CD14-positive monocyte (primary cell): ENCODE measurements at regions not wholly inside any gene's neighbourhood (a gene's known extent, or its start where the extent isn't known, plus 50 kb on each side); places are given as distances from the start of the nearest gene placed in this dataset.

Source experiments
- DNase-seq, 3 donors: peaks; one replicate each; pipeline ENCODE4 v3.0.0-alpha.2; 2011 to 2022
- H2AFZ ChIP-seq: 2 replicates; pipeline ENCODE4 v1.6.0; 2012; ENCODE audit warnings: mild to moderate bottlenecking, low read depth, low read length, inconsistent platforms; ENCODE audit not compliant: insufficient read depth, poor library complexity, severe bottlenecking
- H3K27ac ChIP-seq, 2 donors: 1 replicate in 1 of 2; 2 replicates in 1 of 2; pipeline ENCODE4 v1.5.1; 2012 to 2013; ENCODE audit warnings: low read length in 2 of 2, control low read depth in 1 of 2, inconsistent platforms in 1 of 2, low read depth in 1 of 2, mild to moderate bottlenecking in 1 of 2
- H3K27me3 ChIP-seq, 2 donors: one replicate each; pipeline versions ENCODE4 v1.6.0 to v1.6.1; 2011 to 2013; ENCODE audit warnings: low read length in 2 of 2; ENCODE audit not compliant: control insufficient read depth in 2 of 2, insufficient read depth in 2 of 2
- H3K36me3 ChIP-seq, 2 donors: replicated peaks in 1 of 2; 1 replicate in 1 of 2; 2 replicates in 1 of 2; pipeline versions ENCODE4 v1.5.1 to v1.6.1; 2012 to 2013; ENCODE audit warnings: low read length in 2 of 2, control low read depth in 1 of 2, inconsistent platforms in 1 of 2, mild to moderate bottlenecking in 1 of 2; ENCODE audit not compliant: insufficient read depth in 2 of 2, control insufficient read depth in 1 of 2
- H3K4me1 ChIP-seq, 2 donors: 1 replicate in 1 of 2; 2 replicates in 1 of 2; pipeline versions ENCODE4 v1.5.1 to v1.6.1; 2012 to 2013; ENCODE audit warnings: low read length in 2 of 2, control low read depth in 1 of 2, inconsistent platforms in 1 of 2, mild to moderate bottlenecking in 1 of 2, moderate library complexity in 1 of 2; ENCODE audit not compliant: insufficient read depth in 2 of 2, control insufficient read depth in 1 of 2
- H3K4me2 ChIP-seq: replicated peaks from 2 replicates; pipeline ENCODE3; 2012; ENCODE audit warnings: low read length, moderate library complexity, mild to moderate bottlenecking; ENCODE audit not compliant: poor library complexity, severe bottlenecking; ENCODE audit errors: extremely low read depth
- H3K4me3 ChIP-seq, 3 experiments: fragments of 200-600 bp in 1 of 3; sonication (generic) in 1 of 3; replicated peaks in 1 of 3; 1 replicate in 2 of 3; 2 replicates in 1 of 3; pipeline ENCODE4 v1.5.1; 2011 to 2013; ENCODE audit warnings: low read length in 3 of 3, mild to moderate bottlenecking in 3 of 3, control low read depth in 2 of 3, low read depth in 2 of 3, inconsistent platforms in 1 of 3, moderate library complexity in 1 of 3
- H3K79me2 ChIP-seq: 2 replicates; pipeline ENCODE4 v1.6.0; 2012; ENCODE audit warnings: mild to moderate bottlenecking, control low read depth, inconsistent platforms, low read length, moderate library complexity; ENCODE audit not compliant: insufficient read depth
- H3K9ac ChIP-seq: 2 replicates; pipeline ENCODE4 v1.6.0; 2017; ENCODE audit warnings: low read length, mild to moderate bottlenecking; ENCODE audit not compliant: insufficient read depth, poor library complexity, severe bottlenecking
- H3K9me3 ChIP-seq, 2 donors: replicated peaks in 1 of 2; 1 replicate in 1 of 2; 2 replicates in 1 of 2; pipeline versions ENCODE4 v1.5.1 to v1.6.1; 2012 to 2013; ENCODE audit warnings: low read length in 2 of 2, control low read depth in 1 of 2; ENCODE audit not compliant: control insufficient read depth in 1 of 2, insufficient read depth in 1 of 2
- H4K20me1 ChIP-seq: 2 replicates; pipeline ENCODE4 v1.6.0; 2012; ENCODE audit warnings: mild to moderate bottlenecking, low read length, control low read depth, moderate library complexity; ENCODE audit not compliant: insufficient read depth
- H3K27ac Mint-ChIP-seq, 7 donors: one replicate each; pipeline ENCODE4 v1.8.0; 2020; ENCODE audit warnings: mild to moderate bottlenecking in 7 of 7, mixed read lengths in 7 of 7, moderate library complexity in 6 of 7, inconsistent platforms in 2 of 7
- H3K27me3 Mint-ChIP-seq, 3 donors: one replicate each; pipeline ENCODE4 v1.8.0; 2021 to 2022; ENCODE audit warnings: low read depth in 3 of 3, mild to moderate bottlenecking in 3 of 3, mixed read lengths in 3 of 3, moderate library complexity in 3 of 3, inconsistent platforms in 1 of 3
- H3K36me3 Mint-ChIP-seq, 2 donors: one replicate each; pipeline ENCODE4 v1.8.0; 2020; ENCODE audit warnings: mixed read lengths in 2 of 2, inconsistent platforms in 1 of 2, mild to moderate bottlenecking in 1 of 2
- H3K4me1 Mint-ChIP-seq: one replicate; pipeline ENCODE4 v1.8.0; 2020; ENCODE audit warnings: mild to moderate bottlenecking, mixed read lengths
- H3K4me3 Mint-ChIP-seq, 2 donors: one replicate each; pipeline ENCODE4 v1.8.0; 2020; ENCODE audit warnings: mild to moderate bottlenecking in 2 of 2, mixed read lengths in 2 of 2, moderate library complexity in 1 of 2
- H3K9me3 Mint-ChIP-seq, 7 donors: one replicate each; pipeline ENCODE4 v1.8.0; 2020 to 2022; ENCODE audit warnings: mixed read lengths in 7 of 7, mild to moderate bottlenecking in 6 of 7, moderate library complexity in 6 of 7, inconsistent platforms in 2 of 7
- WGBS: methylation state at CpG from one replicate; pipeline ENCODE4 v1.1.5; 2013; ENCODE audit warnings: missing lambda C conversion rate; ENCODE audit not compliant: insufficient coverage; 5-methylcytosine and 5-hydroxymethylcytosine counted together
- intact Hi-C, 2 donors: fragments of 100-400 bp; cut with micrococcal nuclease; formaldehyde crosslinking; loops; one replicate each; pipeline versions ENCODE4 v1.15.0 to v1.15.1; 2023
- TF ChIP-seq, protein P1 (sequence below): fragments of 200-600 bp; IDR thresholded peaks from one replicate; pipeline ENCODE4 v1.8.0; 2022; ENCODE audit warnings: antibody characterized with exemption, mild to moderate bottlenecking

DNA sequence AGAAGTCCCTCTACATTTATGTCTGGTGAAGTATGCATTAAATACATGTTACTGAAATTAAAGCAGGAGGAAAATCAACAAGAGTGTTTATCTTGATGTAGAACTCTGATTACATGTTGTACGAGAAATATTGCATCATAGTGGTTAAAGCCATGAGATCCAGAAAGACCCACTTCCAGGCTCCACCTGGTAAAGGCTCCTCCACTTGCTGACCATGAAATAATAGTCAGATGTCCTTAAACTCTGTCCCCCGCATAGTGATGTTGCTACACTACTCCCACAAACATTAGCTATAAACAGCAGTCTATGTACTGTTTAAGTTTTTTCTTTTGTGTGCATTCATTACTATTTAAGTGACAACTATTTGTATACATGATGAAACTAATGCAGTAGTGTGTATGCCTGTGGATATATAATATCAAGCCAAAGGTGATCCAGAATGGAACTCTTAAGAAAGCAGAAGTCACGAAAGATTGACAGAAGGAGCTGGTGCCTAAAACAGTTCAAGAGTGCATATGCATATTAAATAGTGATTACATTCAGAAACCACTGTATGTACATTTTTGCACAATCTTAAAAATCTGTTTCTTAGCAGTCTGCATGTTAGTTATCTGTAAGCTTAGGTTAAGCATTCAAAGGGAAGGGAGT, 264.4 kb upstream of the KCNMB2 start:
- TF ChIP-seq, protein P1, sequence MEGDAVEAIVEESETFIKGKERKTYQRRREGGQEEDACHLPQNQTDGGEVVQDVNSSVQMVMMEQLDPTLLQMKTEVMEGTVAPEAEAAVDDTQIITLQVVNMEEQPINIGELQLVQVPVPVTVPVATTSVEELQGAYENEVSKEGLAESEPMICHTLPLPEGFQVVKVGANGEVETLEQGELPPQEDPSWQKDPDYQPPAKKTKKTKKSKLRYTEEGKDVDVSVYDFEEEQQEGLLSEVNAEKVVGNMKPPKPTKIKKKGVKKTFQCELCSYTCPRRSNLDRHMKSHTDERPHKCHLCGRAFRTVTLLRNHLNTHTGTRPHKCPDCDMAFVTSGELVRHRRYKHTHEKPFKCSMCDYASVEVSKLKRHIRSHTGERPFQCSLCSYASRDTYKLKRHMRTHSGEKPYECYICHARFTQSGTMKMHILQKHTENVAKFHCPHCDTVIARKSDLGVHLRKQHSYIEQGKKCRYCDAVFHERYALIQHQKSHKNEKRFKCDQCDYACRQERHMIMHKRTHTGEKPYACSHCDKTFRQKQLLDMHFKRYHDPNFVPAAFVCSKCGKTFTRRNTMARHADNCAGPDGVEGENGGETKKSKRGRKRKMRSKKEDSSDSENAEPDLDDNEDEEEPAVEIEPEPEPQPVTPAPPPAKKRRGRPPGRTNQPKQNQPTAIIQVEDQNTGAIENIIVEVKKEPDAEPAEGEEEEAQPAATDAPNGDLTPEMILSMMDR = no peak
- no peak for DNase-seq
- no peak overlapping the region for H3K4me2 ChIP-seq
- H2AFZ ChIP-seq = no peak overlapping the region
- H3K4me1 ChIP-seq = no peaks in the 10 kb centered on the region
- H3K79me2 ChIP-seq = no peaks in the 10 kb centered on the region
- H3K4me1 Mint-ChIP-seq = no peaks in the 10 kb centered on the region
- no peak overlapping the region for H3K9ac ChIP-seq
- no peak overlapping the region for H3K27ac ChIP-seq
- no peaks in the 10 kb centered on the region for H3K27me3 Mint-ChIP-seq
- no peak overlapping the region for H3K27ac Mint-ChIP-seq
- peaks cover 0 to 7% (median 3%) of the 10 kb centered on the region in 7 donors for H3K9me3 Mint-ChIP-seq
- no peaks in the 10 kb centered on the region for H4K20me1 ChIP-seq
- no peaks in the 10 kb centered on the region for H3K36me3 Mint-ChIP-seq
- no peaks in the 10 kb centered on the region for H3K27me3 ChIP-seq
- no CpG with 5 or more reads among the region's 3 CpGs for WGBS
- no peak overlapping the region for H3K4me3 Mint-ChIP-seq
- no peaks in the 10 kb centered on the region for H3K36me3 ChIP-seq
- intact Hi-C loops = no loop called here
- no peak overlapping the region for H3K4me3 ChIP-seq
- peaks cover 0 to 1% of the 10 kb centered on the region in 2 donors for H3K9me3 ChIP-seq

DNA sequence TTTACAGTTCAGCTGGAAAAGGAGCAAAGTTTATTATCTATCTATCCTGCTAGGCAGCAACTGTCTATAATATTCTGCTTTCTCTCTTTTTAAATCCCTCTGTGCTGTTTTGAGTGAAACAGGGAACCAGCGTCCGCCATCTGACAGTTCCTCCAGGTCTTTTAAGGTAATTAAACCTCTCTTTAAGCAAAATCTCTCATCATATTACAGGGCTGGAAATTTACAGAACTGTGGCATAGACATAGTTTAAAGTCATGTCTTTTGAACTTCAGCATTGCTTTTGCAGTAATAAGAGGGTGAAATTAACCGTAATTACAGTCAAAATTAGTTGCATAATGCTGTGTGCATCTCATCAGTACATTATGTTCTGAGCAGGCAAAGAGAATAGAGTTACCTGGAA, 263.4 kb upstream of the KCNMB2 start:
- Histone ChIP-seq H3K9ac (no peak overlapping the region), H4K20me1 (no peaks in the 10 kb centered on the region), H3K4me2 (no peak overlapping the region), H3K27me3 (no peaks in the 10 kb centered on the region), H3K4me3 (no peak overlapping the region), H3K9me3 (peaks cover 0 to 5% of the 10 kb centered on the region in 2 donors), H3K36me3 (no peaks in the 10 kb centered on the region), H3K4me1 (no peaks in the 10 kb centered on the region), H3K27ac (no peak overlapping the region), H3K79me2 (no peaks in the 10 kb centered on the region), H2AFZ (no peak overlapping the region)
- Mint-ChIP-seq H3K4me3 (no peak overlapping the region), H3K27me3 (no peaks in the 10 kb centered on the region), H3K9me3 (peaks cover 2 to 9% (median 7%) of the 10 kb centered on the region in 7 donors), H3K36me3 (no peaks in the 10 kb centered on the region), H3K27ac (no peak overlapping the region), H3K4me1 (no peaks in the 10 kb centered on the region)
- TF ChIP-seq, protein P1 = no peak
- no peak for DNase-seq
- intact Hi-C loops = no loop called here
- WGBS = 92% methylated on average over 1 of the region's 3 CpGs
